ENCODE measurements at regions not wholly inside any gene's neighbourhood (a gene's known extent, or its start where the extent isn't known, plus 50 kb on each side); places are given as distances from the start of the nearest gene placed in this dataset.
"Not testable (repeated sequence)": the region's sequence is repeated elsewhere in the genome, so short reads cannot be mapped to it uniquely, and the experiment has no call there.

- Histone ChIP-seq H3K27ac (ENCODE audit: low read length) (no peak overlapping the region), H3K4me1 (ENCODE audit: low read length) (no peaks in the 10 kb centered on the region), H3K36me3 (replicated peaks; ENCODE audit: insufficient read depth, low read length) (no peaks in the 10 kb centered on the region), H3K9me3 (replicated peaks; ENCODE audit: insufficient read depth, low read length) (no peaks in the 10 kb centered on the region), H3K27me3 (replicated peaks; ENCODE audit: insufficient read depth, low read length) (no peaks in the 10 kb centered on the region), H3K9me2 (replicated peaks; ENCODE audit: insufficient read depth, low read length) (no peaks in the 10 kb centered on the region), H3K4me3 (ENCODE audit: low read length) (no peak overlapping the region), H3K9ac (ENCODE audit: low read length) (no peak overlapping the region), H3F3A (ENCODE audit: insufficient read depth, low read length) (no peaks in the 10 kb centered on the region), H3K79me2 (ENCODE audit: low read length) (no peaks in the 10 kb centered on the region), H2AFZ (ENCODE audit: low read length) (peak overlapping the region; percentile 25; the same call in 1 of the 2 replicates), H3K4me2 (ENCODE audit: low read depth, low read length) (peak overlapping the region; percentile 25; the same call in 1 of the 2 replicates), H4K20me1 (ENCODE audit: insufficient read depth, low read length) (no peaks in the 10 kb centered on the region)
- DNase-seq = peak; percentile 28
- no peak for TF ChIP-seq EZH2 (optimal IDR thresholded peaks at IDR 0.05; ENCODE audit: low read depth, low read length)
- TF ChIP-seq CTCF (IDR thresholded peaks at IDR 0.05; ENCODE audit: low read length) = no peak
- no peak for TF ChIP-seq EZH2phosphoT487 (IDR thresholded peaks at IDR 0.05; ENCODE audit: low read length)
Measured at GRCh38 chr16:31676731-31677130, 149.0 kb downstream of the AHSP start.

GRCh38 chr16:31678649-31679325 lies 151.1 kb downstream of the AHSP start:
- no peak overlapping the region for H3K4me3 ChIP-seq (ENCODE audit: low read length)
- no peak overlapping the region for H3K9ac ChIP-seq (ENCODE audit: low read length)
- H3K79me2 ChIP-seq (ENCODE audit: low read length) = no peaks in the 10 kb centered on the region
- H4K20me1 ChIP-seq (ENCODE audit: insufficient read depth, low read length) = no peaks in the 10 kb centered on the region
- H3K4me2 ChIP-seq (ENCODE audit: low read depth, low read length) = no peak overlapping the region
- H3K9me2 ChIP-seq (replicated peaks; ENCODE audit: insufficient read depth, low read length) = no peaks in the 10 kb centered on the region
- no peaks in the 10 kb centered on the region for H3K4me1 ChIP-seq (ENCODE audit: low read length)
- H3K9me3 ChIP-seq (replicated peaks; ENCODE audit: insufficient read depth, low read length) = no peaks in the 10 kb centered on the region
- H2AFZ ChIP-seq (ENCODE audit: low read length) = no peak overlapping the region
- H3K27ac ChIP-seq (ENCODE audit: low read length) = no peak overlapping the region
- no peak for DNase-seq
- TF ChIP-seq EZH2 (optimal IDR thresholded peaks at IDR 0.05; ENCODE audit: low read depth, low read length) (no peak), CTCF (IDR thresholded peaks at IDR 0.05; ENCODE audit: low read length) (no peak), EZH2phosphoT487 (IDR thresholded peaks at IDR 0.05; ENCODE audit: low read length) (no peak)
- no peaks in the 10 kb centered on the region for H3K36me3 ChIP-seq (replicated peaks; ENCODE audit: insufficient read depth, low read length)
- no peaks in the 10 kb centered on the region for H3F3A ChIP-seq (ENCODE audit: insufficient read depth, low read length)
- H3K27me3 ChIP-seq (replicated peaks; ENCODE audit: insufficient read depth, low read length) = no peaks in the 10 kb centered on the region

- H3K9ac ChIP-seq (ENCODE audit: low read length) = not testable (repeated sequence)
Measured at GRCh38 chr16:31689331-31689730, 161.6 kb downstream of the AHSP start.

GRCh38 chr16:31692338-31692737 lies 164.6 kb downstream of the AHSP start:
- H3K27me3 ChIP-seq (replicated peaks; ENCODE audit: insufficient read depth, low read length); H3K36me3 ChIP-seq (replicated peaks; ENCODE audit: insufficient read depth, low read length); H3F3A ChIP-seq (ENCODE audit: insufficient read depth, low read length); DNase-seq; H3K9ac ChIP-seq (ENCODE audit: low read length); H3K9me2 ChIP-seq (replicated peaks; ENCODE audit: insufficient read depth, low read length); H4K20me1 ChIP-seq (ENCODE audit: insufficient read depth, low read length); H3K9me3 ChIP-seq (replicated peaks; ENCODE audit: insufficient read depth, low read length); H3K79me2 ChIP-seq (ENCODE audit: low read length); H3K4me3 ChIP-seq (ENCODE audit: low read length); H2AFZ ChIP-seq (ENCODE audit: low read length); H3K27ac ChIP-seq (ENCODE audit: low read length); H3K4me2 ChIP-seq (ENCODE audit: low read depth, low read length); H3K4me1 ChIP-seq (ENCODE audit: low read length): not testable (repeated sequence)

More at GRCh38 chr16:31689331-31689730, 161.6 kb downstream of the AHSP start:
- H4K20me1 ChIP-seq (ENCODE audit: insufficient read depth, low read length); H3K4me3 ChIP-seq (ENCODE audit: low read length); H3K4me1 ChIP-seq (ENCODE audit: low read length); H3K79me2 ChIP-seq (ENCODE audit: low read length); H3K27me3 ChIP-seq (replicated peaks; ENCODE audit: insufficient read depth, low read length); H3K9me3 ChIP-seq (replicated peaks; ENCODE audit: insufficient read depth, low read length); H3K4me2 ChIP-seq (ENCODE audit: low read depth, low read length); H2AFZ ChIP-seq (ENCODE audit: low read length); H3F3A ChIP-seq (ENCODE audit: insufficient read depth, low read length); H3K9me2 ChIP-seq (replicated peaks; ENCODE audit: insufficient read depth, low read length); H3K36me3 ChIP-seq (replicated peaks; ENCODE audit: insufficient read depth, low read length); DNase-seq; H3K27ac ChIP-seq (ENCODE audit: low read length): not testable (repeated sequence)
